22Rv1 (cell line): ENCODE measurements at regions not wholly inside any gene's neighbourhood (a gene's known extent, or its start where the extent isn't known, plus 50 kb on each side); places are given as distances from the start of the nearest gene placed in this dataset.

Experiments
- CTCF ChIP-seq: fragments of 450-650 bp; IDR thresholded peaks from 2 replicates; pipeline ENCODE4 v1.5.1; 2017; ENCODE audit warnings: mild to moderate bottlenecking
- ZFX ChIP-seq: fragments of 450-650 bp; IDR thresholded peaks from 2 replicates; pipeline ENCODE4 v1.6.1; 2017; ENCODE audit warnings: antibody characterized with exemption, borderline replicate concordance

GRCh38 chr13:104847922-104848321, 1687.5 kb downstream of the EFNB2 start:
- TF ChIP-seq CTCF (no peak), ZFX (no peak)
